WTC11 (cell line): ENCODE measurements at regions not wholly inside any gene's neighbourhood (a gene's known extent, or its start where the extent isn't known, plus 50 kb on each side); places are given as distances from the start of the nearest gene placed in this dataset.

ENCODE experiments used
- ATAC-seq: fragments of 200-7000 bp; cut with Tn5 transposase; 2 replicates; pipeline ENCODE4 v1.10.0; 2021; ENCODE audit warnings: mild to moderate bottlenecking, moderate library complexity
- CTCF ChIA-PET: fragments of 300-600 bp; sonication (Branson Sonifier 250); formaldehyde crosslinking; loops from one replicate; lab custom pipeline; 2021; ENCODE audit warnings: antibody characterized with exemption; lab: Charles Lee
- POLR2A ChIA-PET: fragments of 350-600 bp; sonication (Branson Sonifier 250); formaldehyde crosslinking; loops from one replicate; lab custom pipeline; 2021; ENCODE audit warnings: antibody characterized with exemption; lab: Charles Lee
- DNase-seq: peaks from one replicate; pipeline ENCODE4 v3.0.0; 2021; ENCODE audit warnings: low spot score
- H3K27ac Mint-ChIP-seq: 2 replicates; pipeline ENCODE4 v1.8.0; 2021; ENCODE audit warnings: mixed read lengths
- H3K27me3 Mint-ChIP-seq: 2 replicates; pipeline ENCODE4 v1.8.0; 2021; ENCODE audit warnings: low read depth, mild to moderate bottlenecking, moderate library complexity, mixed read lengths
- H3K36me3 Mint-ChIP-seq: 2 replicates; pipeline ENCODE4 v1.8.0; 2021; ENCODE audit warnings: mixed read lengths
- H3K4me1 Mint-ChIP-seq: 2 replicates; pipeline ENCODE4 v1.8.0; 2022; ENCODE audit warnings: mixed read lengths
- H3K4me3 Mint-ChIP-seq: 2 replicates; pipeline ENCODE4 v1.8.0; 2021; ENCODE audit warnings: mild to moderate bottlenecking, moderate library complexity, mixed read lengths
- H3K9me3 Mint-ChIP-seq: 2 replicates; pipeline ENCODE4 v1.8.0; 2021; ENCODE audit warnings: mixed read lengths
- CBFB ChIP-seq: sonication (generic); formaldehyde crosslinking; IDR thresholded peaks from 2 replicates; pipeline ENCODE4 v1.8.1; 2022; ENCODE audit warnings: mild to moderate bottlenecking, low read depth, missing genetic modification reagents
- CREM ChIP-seq: sonication (generic); formaldehyde crosslinking; IDR thresholded peaks from 2 replicates; pipeline ENCODE4 v1.8.1; 2022; ENCODE audit warnings: mild to moderate bottlenecking, missing genetic modification reagents, moderate library complexity
- GABPB1 ChIP-seq: sonication (generic); formaldehyde crosslinking; IDR thresholded peaks from 2 replicates; pipeline ENCODE4 v1.8.1; 2023; ENCODE audit warnings: mild to moderate bottlenecking, missing genetic modification reagents
- GRHL2 ChIP-seq: fragments of 250-450 bp; sonication (Bioruptor Pico); IDR thresholded peaks from 2 replicates; pipeline ENCODE4 v1.8.0; 2022; ENCODE audit warnings: mild to moderate bottlenecking, moderate library complexity; ENCODE audit not compliant: insufficient replicate concordance, severe bottlenecking
- GTF2I ChIP-seq: fragments of 250-450 bp; sonication (Bioruptor Pico); conservative IDR thresholded peaks from 2 replicates; pipeline ENCODE4 v1.4.0; 2021; ENCODE audit warnings: mild to moderate bottlenecking
- HMGXB4 ChIP-seq: sonication (generic); formaldehyde crosslinking; IDR thresholded peaks from 2 replicates; pipeline ENCODE4 v1.8.1; 2023; ENCODE audit warnings: mild to moderate bottlenecking, moderate library complexity, missing genetic modification reagents
- JAZF1 ChIP-seq: fragments of 250-450 bp; sonication (Bioruptor Pico); IDR thresholded peaks from 2 replicates; pipeline ENCODE4 v1.9.0; 2021; ENCODE audit warnings: moderate library complexity, mild to moderate bottlenecking, inconsistent platforms
- MAX ChIP-seq: sonication (generic); formaldehyde crosslinking; IDR thresholded peaks from 2 replicates; pipeline ENCODE4 v1.8.0; 2022; ENCODE audit warnings: mild to moderate bottlenecking, missing genetic modification reagents
- MYBL2 ChIP-seq: sonication (generic); formaldehyde crosslinking; IDR thresholded peaks from 2 replicates; pipeline ENCODE4 v1.8.1; 2023; ENCODE audit warnings: mild to moderate bottlenecking, moderate library complexity, missing genetic modification reagents
- NFATC4 ChIP-seq: fragments of 250-450 bp; sonication (Bioruptor Pico); IDR thresholded peaks from 2 replicates; pipeline ENCODE4 v1.9.0; 2021; ENCODE audit warnings: mild to moderate bottlenecking
- NFYB ChIP-seq: sonication (generic); formaldehyde crosslinking; conservative IDR thresholded peaks from 2 replicates; pipeline ENCODE4 v1.8.0; 2022; ENCODE audit warnings: low read depth, missing genetic modification reagents
- NR1H2 ChIP-seq: sonication (generic); formaldehyde crosslinking; IDR thresholded peaks from 2 replicates; pipeline ENCODE4 v1.9.0; 2021; ENCODE audit warnings: mild to moderate bottlenecking, moderate library complexity, missing genetic modification reagents
- PRDM15 ChIP-seq: sonication (generic); formaldehyde crosslinking; IDR thresholded peaks from 2 replicates; pipeline ENCODE4 v1.8.0; 2022; ENCODE audit warnings: missing genetic modification reagents
- RORB ChIP-seq: fragments of 250-450 bp; sonication (Bioruptor Pico); IDR thresholded peaks from 2 replicates; pipeline ENCODE4 v1.9.0; 2021; ENCODE audit warnings: mild to moderate bottlenecking
- SMAD4 ChIP-seq: sonication (generic); formaldehyde crosslinking; IDR thresholded peaks from 2 replicates; pipeline ENCODE4 v1.8.0; 2022; ENCODE audit warnings: mild to moderate bottlenecking, missing genetic modification reagents
- SOX15 ChIP-seq: fragments of 250-450 bp; sonication (Bioruptor Pico); IDR thresholded peaks from 2 replicates; pipeline ENCODE4 v1.9.0; 2021; ENCODE audit warnings: mild to moderate bottlenecking
- ZNF138 ChIP-seq: sonication (generic); formaldehyde crosslinking; conservative IDR thresholded peaks from 2 replicates; pipeline ENCODE4 v1.8.1; 2022; ENCODE audit warnings: mild to moderate bottlenecking, moderate library complexity, missing genetic modification reagents
- ZNF317 ChIP-seq: sonication (generic); formaldehyde crosslinking; IDR thresholded peaks from 2 replicates; pipeline ENCODE4 v1.8.1; 2023; ENCODE audit warnings: low read depth, mild to moderate bottlenecking, moderate library complexity, missing genetic modification reagents, borderline replicate concordance
- ZNF416 ChIP-seq: fragments of 250-450 bp; sonication (Bioruptor Pico); IDR thresholded peaks from 2 replicates; pipeline ENCODE4 v1.9.0; 2021; ENCODE audit warnings: mild to moderate bottlenecking, inconsistent platforms
- ZNF423 ChIP-seq: fragments of 250-450 bp; sonication (Bioruptor Pico); IDR thresholded peaks from 2 replicates; pipeline ENCODE4 v2.1.2; 2022; ENCODE audit warnings: mild to moderate bottlenecking, moderate library complexity
- ZNF671 ChIP-seq: fragments of 250-450 bp; sonication (Bioruptor Pico); IDR thresholded peaks from 2 replicates; pipeline ENCODE4 v1.8.0; 2021; ENCODE audit warnings: mild to moderate bottlenecking
- TF ChIP-seq, protein P1 (sequence below): fragments of 250-450 bp; sonication (Bioruptor Pico); IDR thresholded peaks from 2 replicates; pipeline ENCODE4 v1.9.0; 2021; ENCODE audit warnings: mild to moderate bottlenecking
- TF ChIP-seq, protein P2 (sequence below): fragments of 250-450 bp; sonication (Bioruptor Pico); IDR thresholded peaks from 2 replicates; pipeline ENCODE4 v1.8.0; 2021; ENCODE audit warnings: mild to moderate bottlenecking
- TF ChIP-seq, protein P3 (sequence below): sonication (generic); formaldehyde crosslinking; IDR thresholded peaks from 2 replicates; pipeline ENCODE4 v1.8.1; 2023; ENCODE audit warnings: mild to moderate bottlenecking, missing genetic modification reagents, moderate library complexity
- TF ChIP-seq, protein P4 (sequence below): sonication (generic); formaldehyde crosslinking; IDR thresholded peaks from 2 replicates; pipeline ENCODE4 v1.8.1; 2022; ENCODE audit warnings: low read depth, mild to moderate bottlenecking, moderate library complexity, missing genetic modification reagents, borderline replicate concordance

DNA sequence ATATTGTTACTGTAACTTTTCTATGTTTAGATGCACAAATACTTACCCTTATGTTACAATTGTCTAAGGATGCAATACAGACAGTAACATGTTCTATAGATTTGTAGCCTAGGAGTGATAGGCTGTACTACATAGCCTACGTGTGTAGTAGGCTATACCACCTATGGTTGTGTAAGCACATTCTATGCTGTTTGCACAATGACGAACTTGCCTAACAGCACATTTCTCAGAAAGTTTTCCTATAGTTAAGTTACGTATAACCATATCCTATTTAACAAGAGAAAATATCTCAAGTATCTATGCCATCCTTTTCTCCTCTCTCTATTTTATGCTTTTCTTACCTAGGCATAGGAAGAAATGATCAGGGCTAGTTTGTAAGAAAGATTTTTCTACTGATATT is 710.8 kb upstream of the HTR2C start:
- H3K4me1 Mint-ChIP-seq = peaks cover 5% of the 10 kb centered on the region
- H3K27me3 Mint-ChIP-seq = no peaks in the 10 kb centered on the region
- no peak overlapping the region for H3K4me3 Mint-ChIP-seq
- peaks cover 23% of the 10 kb centered on the region for H3K9me3 Mint-ChIP-seq
- DNase-seq (no peak), ATAC-seq (no peak)
- H3K36me3 Mint-ChIP-seq = peaks cover 28% of the 10 kb centered on the region
- CTCF ChIA-PET = no interaction called here
- no peak overlapping the region for H3K27ac Mint-ChIP-seq
- TF ChIP-seq ZNF423 (CRISPR knock-in tag) = no peak
- TF ChIP-seq, protein P1, sequence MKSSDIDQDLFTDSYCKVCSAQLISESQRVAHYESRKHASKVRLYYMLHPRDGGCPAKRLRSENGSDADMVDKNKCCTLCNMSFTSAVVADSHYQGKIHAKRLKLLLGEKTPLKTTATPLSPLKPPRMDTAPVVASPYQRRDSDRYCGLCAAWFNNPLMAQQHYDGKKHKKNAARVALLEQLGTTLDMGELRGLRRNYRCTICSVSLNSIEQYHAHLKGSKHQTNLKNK = no peak
- no peak for TF ChIP-seq SMAD4
- no peak for TF ChIP-seq MYBL2 (CRISPR knock-in tag)
- TF ChIP-seq HMGXB4 (CRISPR knock-in tag) = no peak
- TF ChIP-seq, protein P2, sequence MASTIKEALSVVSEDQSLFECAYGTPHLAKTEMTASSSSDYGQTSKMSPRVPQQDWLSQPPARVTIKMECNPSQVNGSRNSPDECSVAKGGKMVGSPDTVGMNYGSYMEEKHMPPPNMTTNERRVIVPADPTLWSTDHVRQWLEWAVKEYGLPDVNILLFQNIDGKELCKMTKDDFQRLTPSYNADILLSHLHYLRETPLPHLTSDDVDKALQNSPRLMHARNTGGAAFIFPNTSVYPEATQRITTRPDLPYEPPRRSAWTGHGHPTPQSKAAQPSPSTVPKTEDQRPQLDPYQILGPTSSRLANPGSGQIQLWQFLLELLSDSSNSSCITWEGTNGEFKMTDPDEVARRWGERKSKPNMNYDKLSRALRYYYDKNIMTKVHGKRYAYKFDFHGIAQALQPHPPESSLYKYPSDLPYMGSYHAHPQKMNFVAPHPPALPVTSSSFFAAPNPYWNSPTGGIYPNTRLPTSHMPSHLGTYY (CRISPR knock-in tag) = no peak
- TF ChIP-seq GABPB1 (CRISPR knock-in tag) = no peak
- TF ChIP-seq ZNF416 (CRISPR knock-in tag) = no peak
- no peak for TF ChIP-seq ZNF671 (CRISPR knock-in tag)
- no peak for TF ChIP-seq GRHL2 (CRISPR knock-in tag)
- no peak for TF ChIP-seq NR1H2 (CRISPR knock-in tag)
- no peak for TF ChIP-seq GTF2I
- TF ChIP-seq RORB (CRISPR knock-in tag) = no peak
- TF ChIP-seq MAX (CRISPR knock-in tag) = no peak
- POLR2A ChIA-PET = no interaction called here

DNA sequence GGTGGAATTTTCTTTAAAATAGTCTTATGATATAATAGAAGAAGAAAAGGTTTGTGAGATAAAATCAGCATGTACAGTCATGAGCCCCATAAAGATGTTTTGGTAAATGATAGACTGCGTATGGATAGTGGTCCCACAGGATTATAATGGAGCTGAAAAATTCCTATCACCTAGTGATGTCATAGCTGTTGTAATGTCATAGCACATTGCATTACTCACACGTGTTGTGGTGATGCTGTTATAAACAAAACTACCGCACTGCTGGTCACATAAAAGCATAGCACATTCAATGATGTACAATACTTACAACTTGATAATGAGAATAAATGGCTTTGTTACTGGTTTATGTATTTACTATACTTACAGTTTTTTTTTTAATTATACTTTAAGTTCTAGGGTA is 715.2 kb upstream of the HTR2C start:
- Mint-ChIP-seq H3K9me3 (peaks cover 15% of the 10 kb centered on the region), H3K27me3 (no peaks in the 10 kb centered on the region), H3K27ac (no peak overlapping the region), H3K4me3 (no peak overlapping the region), H3K4me1 (peaks cover 9% of the 10 kb centered on the region), H3K36me3 (peaks cover 34% of the 10 kb centered on the region)
- ChIA-PET CTCF (no interaction called here), POLR2A (no interaction called here)
- ATAC-seq = no peak
- TF ChIP-seq NR1H2 (CRISPR knock-in tag) (no peak), ZNF138 (CRISPR knock-in tag) (no peak), JAZF1 (CRISPR knock-in tag) (no peak), CBFB (CRISPR knock-in tag) (no peak)
- no peak for DNase-seq

DNA sequence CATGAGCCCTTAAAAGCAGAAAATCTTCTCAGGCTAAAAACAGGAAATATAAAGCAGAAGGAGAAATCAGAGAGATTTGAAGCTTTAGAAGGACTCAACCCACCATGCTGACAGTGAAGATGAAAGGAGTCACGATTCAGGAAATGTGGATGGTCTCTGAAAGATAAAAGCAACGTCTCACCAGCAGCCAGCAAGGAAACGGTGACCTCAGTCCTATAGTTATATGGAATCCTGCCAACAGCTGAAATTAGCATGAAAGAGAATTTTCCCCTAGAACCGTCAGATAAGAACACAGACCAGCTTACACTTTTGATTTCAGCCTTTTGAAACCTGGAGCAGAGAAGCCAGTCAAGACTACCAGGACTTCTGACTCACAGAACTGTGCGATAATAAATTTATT is 715.7 kb upstream of the HTR2C start:
- Mint-ChIP-seq H3K9me3 (peaks cover 15% of the 10 kb centered on the region), H3K4me3 (no peak overlapping the region), H3K27me3 (no peaks in the 10 kb centered on the region), H3K4me1 (peaks cover 9% of the 10 kb centered on the region), H3K27ac (no peak overlapping the region), H3K36me3 (peaks cover 34% of the 10 kb centered on the region)
- DNase-seq (no peak), ATAC-seq (no peak)
- ChIA-PET POLR2A (no interaction called here), CTCF (no interaction called here)
- TF ChIP-seq CREM (CRISPR knock-in tag) (no peak), ZNF317 (CRISPR knock-in tag) (no peak), NFYB (CRISPR knock-in tag) (no peak), SOX15 (no peak), PRDM15 (CRISPR knock-in tag) (no peak), NFATC4 (no peak)
- TF ChIP-seq, protein P3, sequence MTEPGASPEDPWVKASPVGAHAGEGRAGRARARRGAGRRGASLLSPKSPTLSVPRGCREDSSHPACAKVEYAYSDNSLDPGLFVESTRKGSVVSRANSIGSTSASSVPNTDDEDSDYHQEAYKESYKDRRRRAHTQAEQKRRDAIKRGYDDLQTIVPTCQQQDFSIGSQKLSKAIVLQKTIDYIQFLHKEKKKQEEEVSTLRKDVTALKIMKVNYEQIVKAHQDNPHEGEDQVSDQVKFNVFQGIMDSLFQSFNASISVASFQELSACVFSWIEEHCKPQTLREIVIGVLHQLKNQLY (CRISPR knock-in tag) = no peak
- TF ChIP-seq, protein P4, sequence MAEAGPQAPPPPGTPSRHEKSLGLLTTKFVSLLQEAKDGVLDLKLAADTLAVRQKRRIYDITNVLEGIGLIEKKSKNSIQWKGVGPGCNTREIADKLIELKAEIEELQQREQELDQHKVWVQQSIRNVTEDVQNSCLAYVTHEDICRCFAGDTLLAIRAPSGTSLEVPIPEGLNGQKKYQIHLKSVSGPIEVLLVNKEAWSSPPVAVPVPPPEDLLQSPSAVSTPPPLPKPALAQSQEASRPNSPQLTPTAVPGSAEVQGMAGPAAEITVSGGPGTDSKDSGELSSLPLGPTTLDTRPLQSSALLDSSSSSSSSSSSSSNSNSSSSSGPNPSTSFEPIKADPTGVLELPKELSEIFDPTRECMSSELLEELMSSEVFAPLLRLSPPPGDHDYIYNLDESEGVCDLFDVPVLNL = no peak
